HG02642 (cell line): ENCODE measurements at regions not wholly inside any gene's neighbourhood (a gene's known extent, or its start where the extent isn't known, plus 50 kb on each side); places are given as distances from the start of the nearest gene placed in this dataset.

Source experiments
- ATAC-seq: cut with Tn5 transposase; IDR thresholded peaks from one replicate; pipeline ENCODE4 v1.9.1; 2021; ENCODE audit warnings: mild to moderate bottlenecking; ENCODE audit not compliant: unreplicated experiment, poor library complexity

DNA sequence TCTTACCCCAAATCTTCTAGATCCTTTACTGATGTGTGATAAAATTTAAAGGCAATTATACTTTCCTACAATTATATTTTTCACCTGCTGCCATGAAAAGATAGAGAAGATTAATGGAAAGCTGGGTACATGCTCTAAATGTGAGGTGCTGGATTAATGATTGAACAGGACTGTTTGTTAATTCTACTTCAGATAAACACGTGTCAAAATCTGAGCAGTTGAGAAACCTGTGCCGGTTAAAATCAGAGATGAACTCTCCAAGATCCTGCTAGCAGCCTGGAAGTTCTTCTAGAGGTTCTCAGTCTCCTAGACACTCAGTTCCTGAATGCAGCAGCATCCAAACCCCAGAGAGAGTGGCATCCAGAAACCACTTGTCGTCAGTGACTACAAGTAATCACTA lies 69.2 kb downstream of the INHBA start:
- ATAC-seq = no peak

DNA sequence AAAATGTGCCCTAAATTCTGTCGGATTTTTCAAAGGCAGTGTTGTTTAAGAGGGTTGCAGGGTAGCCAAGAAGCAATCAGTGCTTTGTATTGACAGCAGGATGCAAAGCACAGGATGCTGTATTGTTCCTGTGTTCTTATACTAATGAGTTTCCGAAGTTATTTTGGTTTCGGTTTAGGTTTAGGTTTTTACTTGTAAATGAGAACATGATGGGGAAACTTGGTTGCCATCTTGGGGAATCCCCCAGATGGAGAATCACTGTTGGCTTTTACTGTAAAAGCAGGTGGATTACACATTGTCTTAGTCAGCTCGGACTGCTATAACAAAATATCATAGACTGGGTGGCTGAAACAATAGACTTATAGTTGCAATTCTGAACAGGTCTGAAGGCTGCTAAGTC lies 72.1 kb downstream of the INHBA start:
- peak; percentile 83 for ATAC-seq

DNA sequence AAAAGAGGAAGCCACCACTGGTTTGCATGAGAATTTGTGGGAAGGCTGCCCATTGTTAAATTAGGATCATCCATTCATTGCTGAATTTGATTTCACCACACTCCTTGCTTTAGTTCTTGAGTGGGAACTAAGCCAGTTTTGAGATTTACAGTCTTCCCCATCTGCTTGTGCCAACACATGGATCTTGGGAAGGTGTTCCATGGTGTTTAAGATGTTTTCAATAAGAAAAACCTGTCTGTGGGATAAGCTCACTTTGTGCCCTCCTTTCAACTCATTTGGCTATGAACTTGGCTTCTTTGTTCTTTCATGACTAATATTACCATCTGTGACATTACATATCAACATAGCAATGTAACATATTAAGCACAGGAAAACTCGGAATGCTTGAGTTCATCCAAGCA lies 73.2 kb downstream of the INHBA start:
- no peak for ATAC-seq

DNA sequence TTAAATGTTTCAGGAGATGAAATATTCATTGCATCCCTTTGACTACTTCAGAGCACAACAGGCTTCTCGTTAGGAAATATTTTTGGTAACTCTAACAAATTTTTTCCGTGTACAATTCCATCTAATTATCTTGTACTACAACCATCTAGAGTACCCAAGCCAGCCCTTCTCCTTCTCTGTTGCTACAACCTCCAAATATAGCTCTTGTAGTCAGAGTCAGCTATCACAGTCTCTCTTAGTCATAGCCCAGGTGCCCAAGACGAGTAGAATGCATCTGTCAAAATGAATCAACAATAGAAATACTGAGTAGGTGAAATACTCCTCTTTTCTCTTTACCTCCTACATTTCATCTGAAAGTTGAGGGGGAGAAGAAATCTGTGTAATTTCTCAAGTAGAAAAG lies 74.0 kb downstream of the INHBA start:
- no peak for ATAC-seq

DNA sequence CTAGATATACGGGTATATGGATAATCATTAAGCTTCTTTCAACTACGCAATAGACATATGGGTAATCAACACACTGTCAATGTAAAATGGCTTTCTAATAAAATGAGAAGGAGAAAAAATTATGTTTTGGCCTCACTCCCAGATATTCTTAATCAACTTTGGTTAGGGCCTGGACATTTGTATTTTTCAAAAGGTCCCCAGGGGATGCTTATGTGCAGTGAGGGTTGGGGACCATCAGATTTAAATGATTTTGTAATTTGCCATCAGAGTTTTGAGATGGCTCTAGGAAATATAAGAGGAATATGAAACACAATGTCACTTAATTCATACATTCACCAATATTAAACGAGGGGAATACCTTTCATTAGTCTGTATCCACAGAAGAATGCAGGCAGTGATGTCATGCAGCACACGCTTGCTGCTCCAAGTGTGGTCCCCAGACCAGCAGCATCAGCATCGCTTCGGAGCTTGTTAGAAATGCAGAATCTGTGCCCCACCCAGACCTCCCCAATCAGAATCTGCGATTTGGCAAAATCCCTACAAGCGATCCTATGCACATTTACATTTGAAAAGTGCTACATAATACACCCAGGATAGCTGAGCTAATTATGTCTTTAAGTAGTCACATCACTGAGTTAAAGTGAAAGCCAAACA lies 75.1 kb downstream of the INHBA start:
- no peak for ATAC-seq

DNA sequence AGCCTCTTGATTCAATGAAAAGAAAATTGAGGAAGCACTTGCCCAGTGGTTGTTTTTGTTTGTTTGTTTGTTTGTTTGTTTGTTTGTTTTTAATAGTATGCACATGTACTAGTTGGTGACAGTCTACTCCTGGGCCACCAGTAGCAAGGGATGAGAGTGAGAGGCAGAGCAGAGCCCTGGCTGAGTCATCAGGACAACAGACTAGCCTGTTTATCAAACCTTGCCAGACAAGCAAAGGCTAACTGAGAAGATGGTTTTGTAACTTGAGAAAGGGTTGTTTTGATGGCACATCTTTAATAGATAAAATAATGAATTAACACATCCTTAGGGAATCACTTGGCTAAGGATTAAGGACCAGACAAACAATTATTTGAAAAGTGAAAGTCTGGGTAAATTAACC lies 78.1 kb downstream of the INHBA start:
- ATAC-seq = no peak

DNA sequence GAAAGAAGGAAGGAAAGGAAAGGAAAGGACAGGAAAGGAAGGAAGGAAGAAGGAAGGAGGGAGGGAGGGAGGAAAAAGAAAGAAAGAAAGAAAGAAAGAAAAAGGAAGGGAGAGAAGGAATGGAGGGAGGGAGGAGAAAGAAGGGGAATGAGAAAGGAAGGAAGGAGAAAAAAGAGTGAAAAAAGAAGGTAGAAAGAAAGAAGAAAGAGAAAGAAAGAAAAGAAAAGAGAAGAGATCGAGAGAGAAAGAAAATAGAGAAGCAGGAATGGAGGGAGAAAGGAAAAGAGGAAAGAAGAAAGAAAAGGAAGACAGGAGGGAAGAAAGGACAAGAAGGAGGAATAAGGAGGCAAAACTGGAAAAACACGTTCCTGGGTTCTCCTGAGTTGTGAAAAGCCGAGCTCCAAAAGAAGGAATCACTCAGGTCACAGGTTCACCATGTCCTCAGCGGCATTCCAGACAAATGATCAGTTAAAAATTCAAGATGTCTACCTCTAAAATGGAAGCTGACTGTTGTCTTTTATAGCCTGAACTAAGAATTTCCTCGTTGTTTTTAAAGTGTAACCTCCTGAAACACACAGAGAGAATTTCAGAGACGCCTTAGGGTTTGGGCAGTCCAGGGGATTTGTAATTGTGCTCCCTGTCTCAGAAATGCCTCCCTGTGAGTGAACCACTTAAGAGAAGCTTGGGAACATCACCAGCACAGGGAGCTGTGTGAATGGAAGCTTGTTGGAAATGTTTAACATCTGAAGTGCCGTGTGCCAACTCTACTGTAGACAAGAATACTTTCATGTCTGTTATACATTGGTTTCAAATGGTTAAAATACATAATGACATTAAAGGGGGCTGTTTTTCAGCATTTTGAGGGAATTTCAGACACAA lies 80.7 kb downstream of the INHBA start:
- no peak for ATAC-seq

DNA sequence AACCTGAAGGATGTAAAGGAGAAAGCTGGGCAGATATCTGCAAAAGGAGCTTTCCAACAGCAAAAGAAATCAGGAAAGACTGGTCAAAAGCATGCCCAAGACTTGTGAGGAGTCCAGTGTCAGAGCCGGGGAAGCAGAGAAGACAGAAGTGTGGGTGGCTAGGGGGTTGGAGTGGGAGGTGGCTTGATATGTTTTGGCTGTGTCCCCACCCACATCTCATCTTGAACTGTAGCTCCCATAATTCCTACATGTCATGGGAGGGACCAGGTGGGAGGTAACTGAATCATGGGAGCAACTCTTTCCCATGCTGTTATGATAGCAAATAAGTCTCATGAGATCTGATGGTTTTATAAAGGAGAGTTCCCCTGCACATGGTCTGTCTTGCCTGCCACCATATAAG lies 84.9 kb downstream of the INHBA start:
- no peak for ATAC-seq

DNA sequence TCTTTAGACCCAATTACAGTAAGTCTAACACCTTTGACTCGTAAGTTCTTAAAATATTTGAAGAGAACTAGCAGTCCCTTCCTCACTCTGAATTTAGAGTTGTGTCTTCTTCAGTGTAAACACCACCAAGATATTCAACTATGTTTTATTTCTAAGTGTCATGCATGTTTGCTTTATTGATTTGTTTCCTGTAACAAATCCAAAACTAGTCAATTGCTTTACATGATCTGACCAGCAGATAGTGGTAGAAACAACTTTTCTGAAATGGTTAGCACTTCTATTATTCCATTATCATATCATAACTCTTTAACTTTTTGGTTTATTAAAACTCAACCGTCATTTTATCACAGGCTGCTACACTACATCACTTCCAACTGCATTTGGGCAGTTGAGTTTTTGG lies 90.1 kb downstream of the INHBA start:
- no peak for ATAC-seq

DNA sequence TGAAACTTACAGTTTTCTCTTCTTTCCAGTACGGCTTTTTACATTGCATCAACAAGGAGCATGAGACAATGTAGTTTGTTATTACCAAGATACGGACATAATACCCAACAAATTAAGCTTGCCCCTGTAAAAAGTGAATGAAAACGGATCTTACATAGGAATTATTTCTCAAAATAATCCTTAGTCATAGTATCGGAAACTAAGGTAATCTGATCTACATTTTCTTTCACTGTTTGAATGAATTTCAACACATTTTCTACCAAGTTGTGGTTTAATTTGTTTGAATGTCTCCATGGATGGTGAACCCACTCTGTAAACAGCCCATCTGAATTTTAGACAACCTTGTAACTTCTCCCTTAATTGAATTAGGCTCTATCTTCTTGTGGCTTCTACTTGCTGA lies 90.5 kb downstream of the INHBA start:
- no peak for ATAC-seq

DNA sequence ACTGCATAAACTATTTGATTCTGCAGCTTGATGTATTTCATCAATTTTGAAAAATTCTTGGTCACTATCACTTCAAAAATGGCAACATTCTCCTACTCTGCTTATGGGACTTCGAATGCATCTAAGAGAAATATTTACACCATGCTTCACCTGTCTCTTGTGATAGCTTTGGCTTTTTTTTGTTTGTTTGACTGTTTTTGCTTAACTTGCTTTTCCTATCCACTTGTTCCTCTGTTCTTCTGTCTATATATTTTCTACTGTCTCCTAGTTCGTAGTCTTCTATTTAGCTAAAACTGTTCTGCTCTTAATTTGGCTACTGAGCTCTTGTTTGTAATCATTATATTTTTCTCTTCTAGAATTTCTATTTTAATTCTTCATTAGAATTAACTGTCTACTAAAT lies 94.4 kb downstream of the INHBA start:
- ATAC-seq = no peak

DNA sequence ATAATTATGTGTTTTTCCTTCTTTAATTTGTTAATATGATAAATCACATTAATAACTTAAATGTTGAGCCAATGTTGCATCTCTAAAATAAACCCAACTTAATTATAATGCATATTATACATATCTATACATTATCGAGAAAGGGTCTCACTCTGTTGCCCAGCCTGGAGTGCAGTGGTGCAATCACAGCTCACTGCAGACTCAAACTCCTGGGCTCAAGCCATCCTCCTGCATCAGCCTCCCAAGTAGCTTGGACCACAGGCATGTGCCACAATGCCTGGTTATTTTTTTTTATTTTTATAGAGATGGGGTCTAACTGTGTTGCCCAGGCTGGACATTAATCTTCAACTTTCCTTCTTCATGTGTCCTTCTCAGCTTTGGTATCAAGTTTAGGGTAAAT lies 98.9 kb downstream of the INHBA start:
- ATAC-seq = no peak

DNA sequence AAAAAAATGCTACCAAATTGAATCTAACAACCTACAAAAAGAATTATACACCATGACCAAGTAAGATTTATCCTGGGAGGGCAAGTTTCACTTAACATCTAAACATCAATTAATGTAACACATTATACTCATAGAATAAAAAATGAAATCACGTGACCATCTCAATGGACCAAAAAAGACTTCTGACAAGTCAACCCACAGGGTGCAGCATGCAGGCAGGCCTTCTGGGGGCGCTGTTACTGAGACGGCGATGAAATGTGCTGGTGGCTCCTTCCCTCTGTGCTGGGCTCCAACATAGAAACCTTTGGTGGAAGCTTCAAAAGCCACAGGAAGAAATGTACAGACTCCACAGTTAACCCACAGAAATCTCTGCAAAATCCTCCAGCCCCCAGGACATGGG lies 103.1 kb downstream of the INHBA start:
- ATAC-seq = no peak

DNA sequence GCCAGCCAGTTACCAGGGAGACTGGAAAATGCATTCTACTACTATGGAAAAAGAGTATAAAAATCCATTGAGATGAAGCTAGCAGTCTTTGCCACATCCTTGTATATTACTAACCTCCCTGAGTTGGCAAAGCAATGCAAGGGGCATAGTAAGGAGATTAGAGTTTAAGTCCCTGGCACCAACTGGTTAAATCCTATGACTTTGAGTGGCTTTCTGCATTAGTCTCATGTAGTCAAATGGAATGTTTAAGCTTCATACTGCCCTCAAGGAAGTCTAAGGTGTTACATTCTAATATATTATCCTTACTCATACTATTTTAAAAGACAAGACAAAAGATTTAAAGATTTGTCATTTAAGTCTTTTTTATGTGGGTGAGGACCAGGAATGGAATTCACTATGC lies 110.1 kb downstream of the INHBA start:
- ATAC-seq = no peak

DNA sequence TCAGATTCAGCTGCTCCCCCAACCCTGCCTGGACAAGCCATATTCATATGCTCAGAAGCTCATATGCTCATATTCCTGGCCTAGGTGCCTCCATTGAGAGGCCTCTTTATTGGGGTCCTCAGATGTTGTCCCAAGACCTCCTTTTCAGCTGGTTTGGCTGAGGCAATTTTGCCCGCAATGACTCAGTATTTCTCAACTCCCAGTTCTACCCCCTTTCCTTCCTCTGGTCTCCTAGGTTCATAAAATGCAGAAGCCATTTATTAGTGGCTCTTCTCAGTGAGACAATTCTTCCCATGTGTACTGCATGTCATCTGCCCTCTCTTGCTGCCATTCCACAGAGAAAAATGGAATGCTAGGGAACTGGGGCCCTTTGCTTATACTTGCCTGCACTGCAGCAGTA lies 110.7 kb downstream of the INHBA start:
- ATAC-seq = no peak

DNA sequence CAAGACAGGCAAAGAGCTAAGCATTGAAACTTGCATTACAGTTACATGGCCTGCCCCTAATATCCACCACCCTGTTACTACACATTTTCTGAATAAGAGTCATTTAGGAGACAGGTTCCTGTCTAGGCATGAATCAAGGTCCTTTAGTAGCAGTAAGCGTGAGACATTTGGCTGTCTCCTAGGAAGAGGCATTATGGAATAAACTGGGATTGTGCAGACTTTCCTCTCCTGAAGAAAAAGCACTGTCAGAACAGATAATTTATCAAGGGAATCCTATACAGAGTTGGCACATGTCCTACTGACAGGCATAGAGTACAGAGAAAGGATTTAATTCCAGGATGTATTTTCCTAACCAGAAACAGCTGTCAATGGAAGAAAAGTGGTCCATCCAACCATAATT lies 111.9 kb downstream of the INHBA start:
- no peak for ATAC-seq

DNA sequence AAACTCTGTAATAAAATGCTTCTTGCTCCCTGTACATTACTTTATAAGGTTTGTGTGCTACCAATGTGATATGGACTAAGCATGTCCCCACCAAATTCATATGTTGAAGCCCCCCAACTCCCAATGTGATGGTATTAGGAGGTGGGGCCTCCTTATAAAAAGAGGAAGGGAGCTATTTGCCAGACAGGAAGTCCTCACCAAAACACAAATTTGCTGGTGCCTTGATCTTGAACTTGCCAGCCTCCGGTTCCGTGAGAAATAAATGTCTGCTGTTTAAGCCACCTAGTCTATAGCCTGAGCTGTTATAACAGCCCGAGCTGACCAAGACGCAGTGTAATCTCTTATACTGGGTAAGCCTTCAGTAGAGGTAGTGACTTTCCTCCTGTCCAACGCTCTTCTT lies 114.5 kb downstream of the INHBA start:
- ATAC-seq = no peak

DNA sequence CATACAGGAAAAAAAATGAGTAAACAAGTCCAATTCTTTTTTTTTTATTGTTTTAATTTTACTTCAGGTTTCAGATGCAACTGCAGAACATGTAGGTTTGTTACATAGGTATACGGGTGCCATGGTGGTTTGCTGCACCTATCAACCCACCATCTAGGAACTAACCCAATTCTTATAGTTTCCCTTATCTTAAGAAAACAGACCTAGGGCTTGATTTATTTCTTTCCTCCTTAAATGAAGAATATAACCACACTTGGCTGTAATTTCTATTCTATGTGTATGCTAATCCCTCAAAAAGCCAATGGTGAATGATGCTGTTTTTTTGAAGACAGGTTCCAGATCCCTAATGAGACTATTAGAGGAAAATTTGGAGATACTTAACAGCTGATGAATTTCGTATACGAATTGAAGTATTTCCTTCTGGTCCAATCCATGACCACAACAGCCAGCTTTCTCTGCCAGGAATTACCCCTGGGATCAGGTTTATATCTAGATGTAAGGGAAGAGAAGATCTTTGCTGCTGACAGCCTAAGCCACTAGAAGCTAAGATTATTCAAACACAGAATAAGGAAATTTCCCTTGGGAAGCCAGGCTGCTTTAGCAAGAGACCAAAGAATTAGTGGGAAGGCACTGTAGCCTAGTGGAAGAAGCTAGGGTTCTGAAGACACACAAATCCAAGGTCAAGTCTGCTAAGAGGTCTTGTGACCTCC lies 115.8 kb downstream of the INHBA start:
- ATAC-seq = no peak

DNA sequence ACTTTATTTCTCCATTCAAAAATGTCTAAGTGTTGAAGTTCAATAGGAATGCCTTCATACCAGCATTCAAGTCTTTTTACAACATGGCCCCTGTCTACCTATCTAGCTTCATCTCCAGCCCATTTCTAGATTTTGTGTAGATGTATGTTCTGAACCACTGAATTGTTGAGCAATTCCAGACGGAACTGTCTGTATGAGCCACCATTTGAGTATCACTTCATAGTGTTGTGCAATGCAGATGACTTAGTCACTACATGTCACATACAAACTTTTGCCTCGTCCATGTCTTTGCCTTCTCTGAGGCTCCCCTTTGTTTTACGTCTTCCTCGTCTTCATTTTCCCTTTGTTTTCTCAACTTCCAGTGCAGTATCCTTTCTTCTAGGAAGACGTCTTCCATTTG lies 118.1 kb downstream of the INHBA start:
- ATAC-seq = no peak

DNA sequence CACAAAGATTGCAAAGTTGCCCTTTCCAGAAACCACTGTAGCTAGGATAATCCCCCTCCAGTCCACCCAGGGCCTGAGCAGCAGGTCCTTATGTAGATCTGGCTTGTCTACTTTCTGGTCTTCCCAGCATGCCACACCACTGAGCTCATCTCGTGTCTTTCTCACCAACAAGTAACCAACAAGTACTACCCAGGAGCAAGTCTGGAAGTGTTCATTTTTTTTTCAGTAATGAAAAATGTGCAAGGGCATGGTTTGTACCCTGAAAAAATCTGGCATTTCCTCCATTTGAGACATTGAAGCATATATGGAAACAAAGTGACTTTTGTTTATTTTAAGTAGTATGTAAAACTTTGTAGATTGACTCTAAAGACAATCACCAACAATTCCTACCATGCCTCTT lies 120.8 kb downstream of the INHBA start:
- ATAC-seq = no peak

DNA sequence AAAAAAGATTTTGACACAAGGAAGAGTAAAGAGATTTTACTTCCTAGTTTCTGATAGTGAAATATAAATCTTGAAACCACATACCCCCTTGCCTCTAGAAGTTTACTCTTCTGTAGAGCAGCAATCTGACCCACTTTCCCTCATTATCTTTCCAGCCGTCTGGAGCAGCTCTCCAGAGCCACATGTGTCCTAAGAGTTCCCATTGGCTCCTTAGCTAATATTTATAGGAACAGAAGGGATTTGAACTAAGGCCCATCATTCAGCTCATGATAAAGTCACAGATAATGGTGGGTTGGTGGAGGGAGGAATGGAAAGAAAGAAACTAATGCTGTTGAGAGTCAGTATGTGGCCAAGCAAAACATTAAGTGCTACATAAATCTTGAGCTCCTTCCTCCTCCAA lies 121.8 kb downstream of the INHBA start:
- no peak for ATAC-seq
